GM19372 (cell line): ENCODE measurements at regions not wholly inside any gene's neighbourhood (a gene's known extent, or its start where the extent isn't known, plus 50 kb on each side); places are given as distances from the start of the nearest gene placed in this dataset.

Experiments used
- ATAC-seq: cut with Tn5 transposase; IDR thresholded peaks from one replicate; pipeline ENCODE4 v1.9.1; 2021; ENCODE audit warnings: mild to moderate bottlenecking, low read depth, moderate library complexity; ENCODE audit not compliant: unreplicated experiment

GRCh38 chr10:20999699-21000098 lies 102.6 kb upstream of the NEBL start:
- ATAC-seq = no peak

- no peak for ATAC-seq
These were observed 100.9 kb upstream of the NEBL start for GRCh38 chr10:20998036-20998435.

DNA sequence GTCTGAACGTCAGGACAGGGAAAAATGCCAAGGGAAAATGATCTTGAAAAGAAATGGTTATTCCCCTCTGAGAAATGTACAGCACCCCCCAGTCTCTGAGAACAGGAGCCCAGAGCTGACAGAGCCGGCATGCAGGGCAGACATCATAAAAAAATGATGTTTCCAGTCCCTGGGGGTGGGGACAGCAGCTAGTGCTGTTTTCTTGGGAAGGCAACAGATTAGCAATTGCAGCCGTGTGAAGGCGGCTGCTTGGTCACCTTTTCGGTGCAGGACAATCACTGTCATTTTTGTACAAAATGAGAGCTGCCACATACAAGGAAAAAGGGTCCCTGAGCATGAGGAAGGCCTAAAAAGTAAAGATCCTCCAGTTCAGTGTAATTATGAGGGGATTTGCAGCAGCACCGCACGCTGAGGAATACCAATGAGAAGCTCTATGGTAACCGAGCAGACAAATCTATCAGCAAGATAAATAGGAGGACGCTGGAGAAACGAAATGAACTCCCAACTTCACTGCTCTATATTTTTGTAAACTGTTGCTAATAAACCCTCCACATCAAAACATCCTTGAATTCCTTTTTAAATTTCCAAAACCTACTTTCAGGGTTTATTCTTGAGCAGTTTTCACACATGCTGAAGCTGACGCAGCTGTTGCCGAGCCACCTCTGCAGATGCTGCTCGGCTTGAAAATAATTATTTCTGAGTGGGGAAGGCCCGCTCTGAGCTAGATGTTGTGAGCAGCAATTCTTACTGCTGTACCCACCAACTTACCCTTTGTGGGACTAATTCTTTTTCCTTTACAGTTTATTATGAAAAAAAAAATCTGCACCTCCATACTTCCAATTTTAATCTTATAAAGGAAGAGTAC lies 98.2 kb upstream of the NEBL start:
- ATAC-seq = no peak

DNA sequence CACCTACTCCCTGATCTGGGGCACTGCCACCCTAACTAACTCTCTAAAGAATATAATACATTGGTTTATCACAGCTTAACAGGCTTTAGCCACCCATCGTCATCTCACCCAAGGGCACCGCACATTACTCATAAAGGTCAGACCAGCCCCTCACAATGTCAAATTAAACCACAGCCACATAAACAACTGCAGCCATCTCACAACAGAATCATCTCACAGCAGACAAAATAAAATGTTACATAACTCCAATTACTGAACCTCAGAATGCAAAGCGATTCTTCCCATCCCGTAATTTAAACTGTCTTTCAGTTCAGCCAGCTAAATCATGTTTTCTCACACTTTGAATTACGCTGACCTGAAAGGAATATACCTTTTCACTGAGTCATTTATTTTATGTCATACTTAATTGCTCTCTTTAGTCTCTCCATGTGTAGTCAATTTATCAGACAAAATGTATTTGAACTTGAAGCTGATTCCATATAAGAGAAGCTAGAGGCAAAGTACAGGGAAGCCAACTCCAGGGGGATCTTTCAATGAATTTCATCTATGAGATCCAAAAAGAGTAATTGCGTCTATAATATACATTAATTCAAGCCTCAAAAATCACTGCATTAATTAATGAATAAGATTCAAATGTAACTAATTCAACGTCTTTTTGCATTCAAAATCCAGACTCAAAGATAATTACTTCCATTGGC lies 96.9 kb upstream of the NEBL start:
- no peak for ATAC-seq

- no peak for ATAC-seq
These were observed 96.3 kb upstream of the NEBL start for GRCh38 chr10:20993389-20993788.

- ATAC-seq = no peak
These were observed 94.4 kb upstream of the NEBL start for GRCh38 chr10:20991526-20991925.

DNA sequence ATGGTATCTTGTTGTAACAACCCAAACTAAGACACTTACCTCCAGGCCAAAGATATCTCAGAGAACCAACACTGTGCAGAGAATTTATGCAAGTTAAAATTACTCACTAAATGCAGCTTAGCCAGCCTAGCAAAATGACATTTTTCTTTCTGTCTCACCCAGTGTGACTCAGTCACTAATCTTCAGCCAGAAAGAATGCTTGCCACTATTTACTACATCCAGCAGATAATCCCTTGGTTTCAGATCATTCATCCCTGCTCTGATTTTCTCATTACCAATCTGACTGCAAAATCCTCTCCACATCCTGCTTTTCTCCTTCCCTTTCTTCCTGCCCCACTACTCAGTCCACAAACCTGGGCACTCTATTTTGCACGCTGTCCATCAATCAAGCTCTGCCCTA lies 93.5 kb upstream of the NEBL start:
- ATAC-seq = no peak

DNA sequence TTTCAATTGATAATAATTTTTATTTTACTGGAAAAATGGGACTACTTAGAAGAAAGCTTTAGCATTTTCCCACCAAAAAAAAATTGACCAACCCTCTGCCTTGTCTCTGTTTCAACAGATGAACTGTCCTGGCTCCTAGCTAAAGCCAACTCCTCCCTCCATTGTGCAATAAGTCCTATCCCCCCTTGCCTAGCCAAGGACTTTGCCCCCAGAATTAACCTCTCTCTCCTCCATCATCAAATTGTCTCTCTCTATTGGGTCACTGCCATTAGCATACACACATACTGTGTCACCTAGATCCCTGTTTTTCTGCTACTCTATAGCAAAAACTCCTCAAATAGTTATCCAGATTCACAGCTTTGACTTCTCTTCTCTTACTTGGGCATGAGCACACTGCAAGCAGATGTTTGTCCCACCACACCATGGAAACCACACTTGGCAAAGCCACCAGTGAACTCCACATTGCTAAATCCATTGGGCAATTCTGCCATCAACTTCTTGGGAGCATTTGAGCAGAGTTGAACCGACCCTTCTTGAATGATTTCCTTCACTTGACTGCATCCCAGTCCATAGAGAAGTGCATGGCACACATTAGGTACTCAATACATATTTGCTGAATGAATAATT lies 91.4 kb upstream of the NEBL start:
- ATAC-seq = no peak

GRCh38 chr10:20986049-20986448 lies 88.9 kb upstream of the NEBL start:
- ATAC-seq = no peak

DNA sequence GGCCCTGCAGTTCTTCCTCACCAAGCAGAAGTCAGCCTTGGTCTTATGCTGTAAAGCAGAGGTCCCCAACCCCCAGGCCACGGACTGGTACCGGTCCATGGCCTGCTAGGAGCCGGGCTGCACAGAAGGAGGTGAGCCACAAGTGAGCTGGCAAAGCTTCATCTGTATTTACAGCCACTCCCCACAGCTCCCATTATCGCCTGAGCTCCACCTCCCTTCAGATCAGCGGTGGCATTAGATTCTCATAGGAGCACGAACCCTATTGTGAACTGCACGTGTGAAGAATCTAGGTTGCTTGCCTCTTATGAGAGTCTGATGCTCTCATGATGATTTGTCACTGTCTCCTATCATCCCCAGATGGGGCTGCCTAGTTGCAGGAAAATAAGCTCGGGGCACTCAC lies 87.6 kb upstream of the NEBL start:
- no peak for ATAC-seq

DNA sequence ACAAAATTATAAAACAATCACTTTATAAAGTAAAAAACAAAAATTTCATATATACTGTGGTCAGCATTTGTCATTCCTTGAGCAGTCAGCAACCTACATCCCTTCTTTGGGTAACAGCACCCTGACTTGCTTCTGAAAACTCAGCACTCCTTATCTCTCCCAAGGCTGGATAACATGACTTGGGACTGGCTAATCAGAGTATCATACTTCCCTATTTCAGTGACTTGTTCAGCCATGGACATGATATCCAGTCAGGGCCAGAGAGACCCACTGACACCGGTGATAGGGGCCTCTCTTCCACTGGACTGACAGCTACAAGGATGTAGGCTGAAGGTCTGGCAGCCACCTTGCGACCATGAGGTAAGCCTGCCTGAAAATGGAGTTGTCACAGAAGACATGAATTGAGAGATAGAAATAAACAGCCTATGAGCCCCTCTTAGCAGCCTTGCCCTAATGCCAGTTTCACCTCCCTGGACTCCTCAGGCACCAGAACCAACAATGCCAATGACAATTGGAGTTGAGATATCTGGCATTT lies 84.4 kb upstream of the NEBL start:
- ATAC-seq = no peak

DNA sequence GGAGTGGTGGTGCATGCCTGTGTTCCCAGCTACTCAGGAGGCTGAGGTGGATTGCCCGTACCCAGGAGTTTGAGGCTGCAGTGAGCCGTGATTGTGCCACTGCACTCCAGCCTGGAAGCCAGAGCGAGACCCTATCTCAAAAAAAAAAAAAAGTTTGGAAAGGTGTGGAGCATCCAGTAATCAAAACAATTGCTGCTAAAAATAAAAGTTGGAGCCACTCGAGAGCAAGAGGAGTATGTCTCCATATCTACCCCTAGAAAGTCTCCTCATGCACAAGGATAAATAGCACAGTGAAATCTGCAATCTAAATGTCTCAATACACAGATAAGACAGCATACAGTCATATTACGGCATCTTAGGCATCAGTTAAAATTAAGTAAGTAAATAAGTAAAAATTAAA lies 81.5 kb upstream of the NEBL start:
- ATAC-seq = no peak

DNA sequence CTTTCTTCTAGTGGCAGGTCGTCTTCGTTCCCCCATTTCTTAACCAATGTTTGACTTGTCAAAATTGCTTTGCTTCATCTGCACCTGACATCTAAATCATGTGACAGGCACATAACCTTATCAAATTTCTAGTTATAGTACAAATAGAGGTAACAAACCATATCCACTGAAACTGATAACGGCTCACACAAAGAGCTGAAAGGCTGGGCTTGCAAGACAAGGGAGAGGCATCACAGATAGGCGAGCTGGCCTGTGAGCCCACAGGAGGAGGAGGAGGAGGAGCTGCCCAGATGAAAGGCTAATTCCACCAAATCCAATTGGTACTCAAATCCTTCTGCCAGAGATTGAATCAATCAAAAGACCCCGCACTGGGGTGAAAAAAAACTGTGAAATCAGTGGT lies 80.2 kb upstream of the NEBL start:
- ATAC-seq = no peak

DNA sequence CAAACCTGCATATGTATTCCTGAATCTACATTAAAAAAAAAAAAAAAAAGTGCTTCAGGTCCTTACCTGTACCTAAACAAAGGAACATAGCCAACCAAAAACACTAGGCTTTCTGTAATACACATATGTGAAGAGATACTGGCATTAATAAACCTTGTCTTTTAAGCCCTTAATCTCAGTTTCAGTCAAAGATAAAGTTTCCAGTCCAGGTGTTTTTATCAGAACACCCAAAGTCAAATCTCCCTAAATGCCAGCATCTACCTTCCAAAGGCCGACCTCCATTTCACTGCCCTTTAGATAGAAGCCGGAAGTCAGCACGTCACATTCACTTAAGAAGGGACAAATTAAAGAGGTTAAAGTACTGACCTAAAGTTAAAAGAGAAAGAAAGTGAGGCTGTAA lies 79.8 kb upstream of the NEBL start:
- no peak for ATAC-seq

DNA sequence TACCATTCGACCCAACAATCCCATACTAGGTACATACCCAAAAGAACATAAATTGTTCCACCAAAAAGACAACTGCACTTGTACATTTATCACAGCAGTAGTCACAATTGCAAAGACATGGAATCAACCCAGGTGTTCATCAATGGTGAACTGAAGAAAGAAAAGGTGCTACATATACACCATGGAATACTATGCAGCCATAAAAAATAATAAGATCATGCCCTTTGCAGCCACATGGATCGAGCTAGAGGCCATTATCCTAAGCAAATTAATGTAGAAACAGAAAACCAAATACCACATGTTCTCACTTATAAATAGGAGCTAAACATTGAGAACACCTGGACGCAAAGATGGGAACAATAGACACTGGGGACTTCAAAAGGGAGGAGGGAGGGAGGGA lies 79.3 kb upstream of the NEBL start:
- no peak for ATAC-seq

DNA sequence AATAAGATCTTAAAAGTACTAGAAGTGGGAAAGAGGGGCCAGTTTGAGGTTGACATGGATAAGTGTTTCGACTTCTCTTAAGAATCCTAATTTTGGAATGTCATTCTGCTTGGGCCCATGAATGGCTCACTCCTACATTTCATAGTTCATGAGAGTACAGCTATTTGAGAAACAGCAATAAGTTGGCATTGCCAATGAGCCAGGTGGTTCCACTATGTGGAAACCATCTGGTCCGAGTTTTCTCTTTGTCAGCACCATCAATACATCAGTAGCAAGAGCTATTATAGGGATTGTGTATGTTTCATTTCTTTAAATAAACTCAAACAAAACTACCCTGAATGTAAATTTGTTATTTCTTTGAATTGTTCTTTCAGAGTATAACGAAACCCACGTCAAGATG lies 78.1 kb upstream of the NEBL start:
- ATAC-seq = no peak

- no peak for ATAC-seq
These were observed 75.8 kb upstream of the NEBL start for GRCh38 chr10:20972925-20973324.

- ATAC-seq = no peak
These were observed 74.8 kb upstream of the NEBL start for GRCh38 chr10:20971901-20972300.

DNA sequence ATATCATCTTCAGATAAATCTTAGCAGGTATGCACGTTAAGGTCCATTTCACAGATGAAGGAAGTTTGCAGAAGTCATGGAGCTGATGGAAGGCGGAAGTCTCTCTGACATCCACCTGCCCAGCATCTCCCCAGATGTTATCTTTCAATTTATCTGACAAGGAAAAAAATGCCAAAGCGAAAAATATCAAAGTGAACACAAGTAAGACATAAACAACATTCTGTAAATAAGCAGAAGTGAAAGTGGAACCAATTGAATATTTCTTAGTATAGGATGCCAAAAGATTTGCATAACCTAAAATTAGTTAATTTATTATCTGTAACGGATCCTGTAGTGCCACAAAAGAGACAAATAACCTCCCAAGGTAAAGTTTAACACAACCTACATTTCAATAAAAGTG lies 73.6 kb upstream of the NEBL start:
- ATAC-seq = peak; percentile 96

GRCh38 chr10:20970044-20970443 lies 72.9 kb upstream of the NEBL start:
- no peak for ATAC-seq

DNA sequence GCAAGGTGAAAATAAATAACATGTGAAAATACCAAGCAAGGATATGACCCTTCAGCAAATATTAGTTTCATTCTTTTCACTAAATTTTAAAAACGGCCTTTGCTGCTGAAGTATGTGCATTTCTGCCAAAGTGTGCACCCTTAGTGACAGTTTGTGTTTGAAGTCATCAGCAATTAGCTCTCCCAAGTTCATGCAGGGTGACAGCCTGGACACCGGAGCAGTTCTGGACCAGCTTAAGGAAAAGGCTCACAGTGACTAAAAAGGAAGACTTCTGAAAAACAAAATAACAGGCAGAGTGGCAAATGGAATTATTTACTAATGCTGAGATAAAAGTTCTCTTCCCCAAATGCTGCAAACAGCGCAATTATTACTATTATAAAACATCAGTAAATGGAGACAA lies 69.3 kb upstream of the NEBL start:
- no peak for ATAC-seq
